AG10803 (cell line): ENCODE measurements at regions not wholly inside any gene's neighbourhood (a gene's known extent, or its start where the extent isn't known, plus 50 kb on each side); places are given as distances from the start of the nearest gene placed in this dataset.

Source experiments
- DNase-seq: peaks from one replicate; pipeline ENCODE4 v3.0.0; 2010; ENCODE audit warnings: low read depth
- H3K4me3 ChIP-seq: 2 replicates; pipeline ENCODE4 v1.5.1; 2011; ENCODE audit warnings: mild to moderate bottlenecking, low read length, control low read depth
- TF ChIP-seq, protein P1 (sequence below): conservative IDR thresholded peaks from 2 replicates; pipeline ENCODE4 v1.5.1; 2011; ENCODE audit warnings: mild to moderate bottlenecking, low read length, control low read depth, inconsistent platforms

GRCh38 chr10:124305131-124305530, 113.6 kb downstream of the OAT start:
- DNase-seq = no peak
- TF ChIP-seq, protein P1, sequence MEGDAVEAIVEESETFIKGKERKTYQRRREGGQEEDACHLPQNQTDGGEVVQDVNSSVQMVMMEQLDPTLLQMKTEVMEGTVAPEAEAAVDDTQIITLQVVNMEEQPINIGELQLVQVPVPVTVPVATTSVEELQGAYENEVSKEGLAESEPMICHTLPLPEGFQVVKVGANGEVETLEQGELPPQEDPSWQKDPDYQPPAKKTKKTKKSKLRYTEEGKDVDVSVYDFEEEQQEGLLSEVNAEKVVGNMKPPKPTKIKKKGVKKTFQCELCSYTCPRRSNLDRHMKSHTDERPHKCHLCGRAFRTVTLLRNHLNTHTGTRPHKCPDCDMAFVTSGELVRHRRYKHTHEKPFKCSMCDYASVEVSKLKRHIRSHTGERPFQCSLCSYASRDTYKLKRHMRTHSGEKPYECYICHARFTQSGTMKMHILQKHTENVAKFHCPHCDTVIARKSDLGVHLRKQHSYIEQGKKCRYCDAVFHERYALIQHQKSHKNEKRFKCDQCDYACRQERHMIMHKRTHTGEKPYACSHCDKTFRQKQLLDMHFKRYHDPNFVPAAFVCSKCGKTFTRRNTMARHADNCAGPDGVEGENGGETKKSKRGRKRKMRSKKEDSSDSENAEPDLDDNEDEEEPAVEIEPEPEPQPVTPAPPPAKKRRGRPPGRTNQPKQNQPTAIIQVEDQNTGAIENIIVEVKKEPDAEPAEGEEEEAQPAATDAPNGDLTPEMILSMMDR = no peak

DNA sequence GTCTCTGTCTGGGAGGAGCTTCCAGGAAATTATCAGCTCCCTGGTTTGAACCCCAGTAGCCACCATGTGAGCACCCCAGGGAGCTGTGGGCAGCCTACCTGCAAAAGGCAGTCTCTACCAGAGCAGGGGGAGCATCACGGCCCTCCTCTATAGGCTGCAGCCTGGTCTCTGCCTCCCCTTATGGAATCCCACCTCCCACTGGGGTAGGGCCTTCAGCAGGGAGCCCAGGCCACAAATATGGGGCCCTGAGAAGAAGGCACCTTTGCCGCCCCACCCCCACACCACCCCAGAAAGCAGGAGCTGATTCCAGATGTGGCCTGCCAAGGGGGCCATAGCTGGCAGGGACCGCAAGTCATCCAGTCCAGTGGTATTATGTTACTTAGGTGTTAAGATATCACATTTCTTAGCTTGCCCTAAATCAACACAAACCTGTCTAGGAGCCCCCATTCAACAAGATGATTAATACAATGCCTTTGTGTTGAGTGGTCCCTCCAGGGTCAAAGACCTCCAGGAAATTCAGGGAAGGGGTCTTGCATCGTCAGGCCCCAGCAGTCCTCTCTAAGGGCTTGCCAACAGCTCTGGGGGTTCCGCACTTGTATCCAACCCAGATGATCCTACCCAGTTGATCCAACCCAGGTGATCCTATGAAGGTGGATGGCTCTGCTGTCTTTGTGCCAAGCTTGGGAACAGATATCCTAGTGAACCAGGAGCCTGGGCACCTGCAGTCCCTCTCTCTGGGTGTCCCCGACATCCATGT, 114.9 kb downstream of the OAT start:
- TF ChIP-seq, protein P1 = no peak

More at GRCh38 chr10:124305131-124305530, 113.6 kb downstream of the OAT start:
- no peak overlapping the region for H3K4me3 ChIP-seq

DNA sequence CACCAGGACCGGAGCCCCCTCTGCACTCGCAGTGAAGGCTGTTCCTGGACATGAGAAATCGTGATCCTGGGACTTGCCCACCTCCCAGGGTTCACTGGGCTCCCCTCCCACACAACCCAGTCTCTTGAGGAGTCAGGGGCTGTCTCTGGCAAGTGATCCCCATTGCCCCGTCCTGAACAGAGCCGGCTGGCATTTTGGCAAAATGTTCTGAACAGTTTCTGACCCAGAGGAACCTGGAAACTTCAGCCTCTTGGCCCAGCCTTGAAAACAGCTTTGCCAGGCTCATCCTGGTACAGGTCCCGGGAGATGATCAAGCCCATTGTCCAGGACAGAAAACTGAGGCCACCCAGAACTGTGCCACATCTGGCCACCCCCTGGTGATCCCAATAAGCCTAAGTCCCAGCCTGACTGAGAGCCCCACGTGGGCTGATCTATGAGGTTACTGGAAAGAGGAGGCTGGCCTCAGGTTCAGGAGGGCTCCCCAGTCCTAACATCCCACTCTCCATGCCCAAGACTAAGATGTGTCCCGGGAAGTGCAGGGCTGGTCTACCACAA, 115.7 kb downstream of the OAT start:
- DNase-seq = no peak
- TF ChIP-seq, protein P1 = no peak

More for the DNA sequence above, 114.9 kb downstream of the OAT start:
- no peak overlapping the region for H3K4me3 ChIP-seq
- DNase-seq = no peak

GRCh38 chr10:124301736-124302135, 117.0 kb downstream of the OAT start:
- TF ChIP-seq, protein P1 = no peak
- DNase-seq = peak; percentile 13
- no peak overlapping the region for H3K4me3 ChIP-seq

More for the DNA sequence above, 115.7 kb downstream of the OAT start:
- no peak overlapping the region for H3K4me3 ChIP-seq

DNA sequence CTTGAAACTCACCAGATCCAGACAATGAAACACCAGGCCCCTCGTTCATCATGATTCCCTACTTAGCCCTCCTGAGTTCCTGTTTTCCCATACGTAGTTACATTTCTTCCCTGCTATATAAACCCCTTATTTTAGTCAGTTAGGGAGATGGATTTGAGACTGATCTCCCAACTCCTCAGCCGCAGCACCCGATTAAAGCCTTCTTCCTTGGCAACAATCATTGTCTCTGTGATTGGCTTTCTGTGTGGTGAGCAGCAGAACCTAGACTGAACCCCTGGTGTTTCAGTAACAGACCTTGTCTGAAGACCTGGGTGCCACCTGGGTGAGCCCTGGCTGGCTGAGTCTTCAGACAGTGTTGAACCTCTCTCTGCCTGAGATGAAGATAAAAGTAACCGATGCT, 118.0 kb downstream of the OAT start:
- DNase-seq = no peak
- no peak overlapping the region for H3K4me3 ChIP-seq

GRCh38 chr10:124300224-124300623, 118.5 kb downstream of the OAT start:
- TF ChIP-seq, protein P1 = no peak
- H3K4me3 ChIP-seq = no peak overlapping the region
- no peak for DNase-seq

More for the DNA sequence above, 118.0 kb downstream of the OAT start:
- TF ChIP-seq, protein P1 = no peak

DNA sequence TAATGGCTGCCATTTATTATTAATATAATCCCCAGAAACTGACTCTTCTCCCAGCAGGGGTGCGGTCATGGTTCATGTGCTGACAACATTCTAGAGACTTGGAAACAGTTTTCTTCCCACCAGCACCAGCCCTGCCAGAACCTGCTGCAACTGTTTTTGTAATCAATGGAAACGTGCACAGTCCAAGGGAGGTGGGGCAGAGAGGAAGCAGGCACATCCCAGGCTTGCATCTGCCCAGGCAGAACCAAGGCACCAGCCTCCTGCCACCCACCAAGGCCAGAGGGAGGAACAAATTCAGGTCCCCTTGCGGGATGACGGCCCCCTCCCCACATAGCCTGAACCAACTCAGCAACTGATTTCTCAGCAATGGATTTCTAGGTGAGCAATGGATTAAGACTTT, 119.0 kb downstream of the OAT start:
- DNase-seq = no peak
- TF ChIP-seq, protein P1 = no peak

More for the DNA sequence above, 119.0 kb downstream of the OAT start:
- H3K4me3 ChIP-seq = no peak overlapping the region
